Adipocyte (in vitro differentiated cells): ENCODE measurements at regions not wholly inside any gene's neighbourhood (a gene's known extent, or its start where the extent isn't known, plus 50 kb on each side); places are given as distances from the start of the nearest gene placed in this dataset.
"Not testable (repeated sequence)": the region's sequence is repeated elsewhere in the genome, so short reads cannot be mapped to it uniquely, and the experiment has no call there.

Source experiments
- DNase-seq: peaks from one replicate; pipeline ENCODE4 v3.0.0-alpha.2; 2015; ENCODE audit warnings: low read depth
- H3K27me3 ChIP-seq: replicated peaks from 2 replicates; pipeline ENCODE4 v1.7.0; 2013; ENCODE audit warnings: mild to moderate bottlenecking, low read length, moderate library complexity; ENCODE audit not compliant: control insufficient read depth, insufficient read depth
- H3K36me3 ChIP-seq: 2 replicates; pipeline ENCODE4 v1.7.0; 2013; ENCODE audit warnings: low read length, mild to moderate bottlenecking, moderate library complexity; ENCODE audit not compliant: control insufficient read depth, insufficient read depth, severe bottlenecking
- H3K4me1 ChIP-seq: 2 replicates; pipeline ENCODE4 v1.7.0; 2013; ENCODE audit warnings: mild to moderate bottlenecking, low read length, moderate library complexity; ENCODE audit not compliant: control insufficient read depth, insufficient read depth
- H3K4me3 ChIP-seq: 2 replicates; pipeline ENCODE4 v1.7.0; 2013; ENCODE audit warnings: mild to moderate bottlenecking, low read length, moderate library complexity
- H3K9ac ChIP-seq: 2 replicates; pipeline ENCODE4 v1.7.0; 2013; ENCODE audit warnings: mild to moderate bottlenecking, low read length, moderate library complexity
- H3K9me3 ChIP-seq: 2 replicates; pipeline ENCODE4 v1.7.0; 2013; ENCODE audit warnings: mild to moderate bottlenecking, low read length, moderate library complexity; ENCODE audit not compliant: control insufficient read depth

DNA sequence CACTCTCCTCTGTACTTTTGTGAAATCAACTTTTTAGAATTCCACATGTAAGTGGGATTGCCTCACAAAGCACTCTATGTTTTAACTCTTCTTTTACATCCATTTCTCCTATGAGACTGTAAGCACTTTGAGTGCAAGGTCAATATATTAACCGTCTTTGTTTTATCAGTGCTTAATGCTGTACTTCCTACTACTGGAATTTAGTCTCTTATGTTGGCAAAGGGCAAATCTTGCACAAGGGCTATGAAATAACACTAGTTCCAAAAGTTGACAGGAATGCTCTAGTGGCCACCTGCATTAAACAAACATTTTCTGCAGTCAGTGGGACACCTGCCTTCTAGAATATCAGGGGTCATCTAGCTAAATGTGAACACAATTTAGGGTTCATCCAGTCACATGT, 117.5 kb upstream of the SPATA31A3 start:
- not testable (repeated sequence) for H3K4me3 ChIP-seq, H3K27me3 ChIP-seq, H3K9ac ChIP-seq, H3K36me3 ChIP-seq, H3K4me1 ChIP-seq, H3K9me3 ChIP-seq, DNase-seq

DNA sequence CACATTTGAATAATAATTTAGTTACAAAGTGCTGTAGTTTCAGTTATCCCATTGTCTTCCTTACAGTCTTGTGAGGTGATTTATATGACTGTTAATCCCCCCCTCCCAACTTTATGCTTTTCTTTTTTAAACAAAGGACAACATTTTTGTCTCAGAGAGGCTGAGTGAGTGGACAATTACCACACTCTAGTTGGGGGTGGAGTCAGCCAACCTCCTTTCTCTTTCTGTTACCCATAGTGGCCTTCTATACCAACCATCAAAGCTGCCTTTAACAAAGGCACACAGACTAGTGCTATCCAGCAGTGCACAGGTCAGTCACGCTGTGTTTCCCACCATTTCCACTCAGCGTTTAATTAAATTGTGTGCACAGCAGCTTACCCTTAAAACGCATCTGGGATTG, 114.3 kb upstream of the SPATA31A3 start:
- H3K9ac ChIP-seq, DNase-seq, H3K27me3 ChIP-seq, H3K4me3 ChIP-seq, H3K36me3 ChIP-seq, H3K9me3 ChIP-seq, H3K4me1 ChIP-seq: not testable (repeated sequence)

DNA sequence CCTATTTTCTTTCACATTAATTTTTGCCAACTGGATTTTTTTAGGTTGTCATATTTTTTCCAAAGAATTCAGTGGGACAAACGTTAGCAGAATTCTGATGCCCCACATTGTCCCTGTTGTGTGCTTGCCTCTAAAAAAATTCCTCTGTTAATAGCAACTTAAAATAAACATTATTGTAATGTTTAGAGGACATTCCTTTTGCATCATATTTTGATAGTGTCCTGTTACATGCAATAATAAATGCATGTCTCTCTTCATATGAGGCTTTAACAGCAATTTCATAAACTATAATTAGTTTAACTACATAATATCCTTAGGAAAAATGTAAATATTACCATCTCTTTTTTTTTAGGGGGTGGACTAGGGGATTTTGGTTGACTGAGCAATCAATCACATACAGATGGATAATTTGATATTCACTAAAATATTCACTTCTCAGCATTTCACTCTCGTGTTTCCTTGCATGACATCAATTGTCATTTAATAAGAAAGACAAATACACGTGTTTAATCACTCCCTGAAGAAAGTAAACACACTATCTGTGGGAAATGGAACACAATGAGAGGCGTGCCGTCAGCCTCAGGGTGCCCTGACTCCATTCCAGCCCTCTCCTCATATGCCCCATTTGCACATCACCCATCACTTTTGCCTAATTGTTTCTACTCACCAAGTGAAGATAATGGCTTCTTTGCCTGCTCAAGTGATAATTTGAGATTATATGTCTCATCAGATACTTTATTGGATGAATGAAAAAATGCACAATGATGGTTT, 110.3 kb upstream of the SPATA31A3 start:
- not testable (repeated sequence) for H3K9me3 ChIP-seq, H3K36me3 ChIP-seq, H3K9ac ChIP-seq, H3K4me3 ChIP-seq, DNase-seq, H3K4me1 ChIP-seq, H3K27me3 ChIP-seq

DNA sequence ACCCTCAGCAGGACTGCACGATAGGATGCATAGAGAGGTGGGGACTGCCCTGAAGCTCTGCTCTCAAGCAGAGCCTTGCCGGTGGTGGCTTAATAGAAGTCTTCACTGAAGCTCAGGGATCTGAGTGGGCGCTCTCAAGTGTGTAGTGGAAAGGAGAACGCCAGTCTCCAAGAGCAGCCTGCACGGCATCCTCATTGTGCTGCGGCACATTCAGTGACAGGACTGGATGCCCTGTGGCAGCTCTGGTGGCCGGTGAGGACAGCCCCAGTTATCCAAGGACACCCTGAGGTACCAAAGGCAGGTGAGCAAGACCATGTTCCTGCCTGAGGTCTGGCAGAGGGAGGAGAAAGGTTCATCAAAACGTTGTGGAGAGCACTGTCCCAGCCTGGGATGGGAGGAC, 98.8 kb upstream of the SPATA31A3 start:
- not testable (repeated sequence) for DNase-seq, H3K4me3 ChIP-seq

DNA sequence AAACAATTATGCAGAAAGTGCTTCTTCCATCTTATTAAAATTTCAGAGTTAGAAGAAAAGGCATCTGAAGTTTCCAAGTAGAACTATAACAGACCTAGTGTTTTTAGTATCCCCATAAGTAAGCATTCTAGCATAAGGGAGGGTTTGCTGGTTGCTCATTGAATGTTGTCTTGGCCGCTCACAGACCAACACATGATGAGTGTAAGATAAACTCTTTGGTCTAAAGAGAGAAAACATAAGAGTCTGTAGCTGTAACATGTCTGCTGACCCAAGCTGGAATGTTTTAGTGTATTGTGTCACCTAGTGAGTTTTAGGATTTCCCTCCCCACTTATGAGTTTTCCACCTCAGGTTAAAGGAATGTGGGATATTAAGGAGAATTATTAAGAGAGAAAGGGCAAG, 94.5 kb upstream of the SPATA31A3 start:
- H3K9ac ChIP-seq, H3K4me1 ChIP-seq, DNase-seq, H3K36me3 ChIP-seq, H3K4me3 ChIP-seq, H3K27me3 ChIP-seq, H3K9me3 ChIP-seq: not testable (repeated sequence)

More for the DNA sequence above, 98.8 kb upstream of the SPATA31A3 start:
- H3K9me3 ChIP-seq, H3K36me3 ChIP-seq, H3K27me3 ChIP-seq, H3K4me1 ChIP-seq, H3K9ac ChIP-seq: not testable (repeated sequence)

DNA sequence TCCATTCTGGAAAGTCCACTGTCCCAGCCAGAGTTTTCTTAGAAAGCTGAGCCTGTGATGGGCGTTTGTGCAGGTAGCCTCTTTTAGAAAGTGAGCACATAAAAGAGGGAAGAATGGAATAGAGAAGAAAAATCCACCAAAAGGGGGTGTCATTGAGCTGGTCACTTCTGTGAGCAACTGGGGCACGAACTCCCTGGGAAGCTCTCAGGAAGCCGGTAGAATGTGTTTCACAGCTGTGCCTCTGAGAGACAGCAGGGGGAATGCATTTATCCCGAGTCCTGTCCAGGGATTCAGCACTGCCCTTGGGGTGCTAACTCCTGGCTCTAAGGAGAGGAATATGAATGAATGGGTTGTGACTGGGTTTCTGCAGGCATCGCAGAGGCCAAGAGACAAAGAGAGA, 73.8 kb upstream of the SPATA31A3 start:
- H3K36me3 ChIP-seq, H3K4me3 ChIP-seq, H3K9ac ChIP-seq, H3K4me1 ChIP-seq, DNase-seq, H3K9me3 ChIP-seq, H3K27me3 ChIP-seq: not testable (repeated sequence)

DNA sequence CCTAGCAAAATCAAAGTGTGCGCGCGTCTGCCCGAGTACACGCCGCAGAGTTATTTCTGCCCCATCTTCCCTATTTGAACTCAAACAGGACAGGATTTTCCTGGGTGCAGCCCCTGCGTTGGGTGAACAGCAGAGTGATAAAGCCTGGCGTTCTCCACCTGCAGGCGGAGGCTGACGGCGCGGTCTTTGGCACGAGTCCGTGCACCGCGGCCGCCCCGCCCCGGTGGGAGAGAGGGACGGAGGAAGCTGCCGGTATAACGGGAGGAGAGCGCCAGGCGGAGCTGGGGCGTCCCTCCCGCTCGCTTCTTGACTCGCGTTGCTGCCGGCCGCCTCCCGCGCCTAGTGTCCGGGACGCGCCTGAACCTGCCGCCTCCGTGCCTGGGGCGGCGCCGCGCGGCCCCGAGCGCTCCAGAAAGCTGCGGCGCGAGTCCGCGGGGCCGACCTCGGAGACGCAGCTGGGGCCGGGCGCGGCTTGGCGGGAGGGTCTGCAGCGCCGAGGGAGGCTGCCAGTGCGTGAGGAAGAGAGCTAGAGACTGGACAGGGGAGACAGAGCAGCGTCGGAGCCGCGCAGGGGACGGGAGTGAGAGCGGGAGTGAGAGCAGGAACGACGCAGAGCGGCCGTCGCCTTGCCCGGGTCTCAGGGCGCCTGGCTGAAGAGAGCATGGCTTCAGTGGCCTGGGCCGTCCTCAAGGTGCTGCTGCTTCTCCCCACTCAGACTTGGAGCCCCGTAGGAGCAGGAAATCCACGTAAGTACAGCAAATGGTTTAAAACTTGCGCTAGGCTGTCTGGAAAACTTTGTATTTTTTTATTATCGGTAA, 66.8 kb upstream of the SPATA31A3 start:
- H3K4me1 ChIP-seq, H3K9ac ChIP-seq, H3K36me3 ChIP-seq, H3K9me3 ChIP-seq, H3K27me3 ChIP-seq: not testable (repeated sequence)
- H3K4me3 ChIP-seq, result peak overlapping the region; percentile 17
- DNase-seq, result peak; percentile 43
